ENCODE measurements at regions not wholly inside any gene's neighbourhood (a gene's known extent, or its start where the extent isn't known, plus 50 kb on each side); places are given as distances from the start of the nearest gene placed in this dataset.

- DNase-seq, result no peak
- H3K4me1 ChIP-seq, result peaks cover 6% of the 10 kb centered on the region
- TF ChIP-seq CTCF (IDR thresholded peaks at IDR 0.05), result no peak
- no peak for ATAC-seq
- no peak overlapping the region for H3K4me3 ChIP-seq
- H3K27me3 ChIP-seq (ENCODE audit: low read depth), result no peaks in the 10 kb centered on the region
- H3K27ac ChIP-seq, result no peak overlapping the region
- intact Hi-C loops (cut with DNase I), result no loop called here
- no peaks in the 10 kb centered on the region for H3K36me3 ChIP-seq
- H3K9me3 ChIP-seq, result no peaks in the 10 kb centered on the region
These were observed 90.2 kb downstream of the HES1 start for GRCh38 chr3:194225988-194226663.

GRCh38 chr3:194231929-194232832 is 96.2 kb downstream of the HES1 start:
- intact Hi-C loops (cut with DNase I), result no loop called here
- ATAC-seq, result no peak
- DNase-seq, result no peak
- H3K36me3 ChIP-seq, result no peaks in the 10 kb centered on the region
- TF ChIP-seq CTCF (IDR thresholded peaks at IDR 0.05), result no peak
- H3K9me3 ChIP-seq, result no peaks in the 10 kb centered on the region
- no peak overlapping the region for H3K4me3 ChIP-seq
- no peaks in the 10 kb centered on the region for H3K27me3 ChIP-seq (ENCODE audit: low read depth)
- no peak overlapping the region for H3K27ac ChIP-seq
- H3K4me1 ChIP-seq, result no peaks in the 10 kb centered on the region

GRCh38 chr3:194233150-194233549 is 97.2 kb downstream of the HES1 start:
- no peak for ATAC-seq

GRCh38 chr3:194235160-194235559 is 99.2 kb downstream of the HES1 start:
- intact Hi-C loops (cut with DNase I), result no loop called here
- no peaks in the 10 kb centered on the region for H3K9me3 ChIP-seq
- H3K36me3 ChIP-seq, result no peaks in the 10 kb centered on the region
- no peak overlapping the region for H3K27ac ChIP-seq
- no peak for TF ChIP-seq CTCF (IDR thresholded peaks at IDR 0.05)
- DNase-seq (no peak), ATAC-seq (peak in 1 of 2 donors; percentile 11)
- H3K4me1 ChIP-seq, result no peaks in the 10 kb centered on the region
- no peak overlapping the region for H3K4me3 ChIP-seq
- no peaks in the 10 kb centered on the region for H3K27me3 ChIP-seq (ENCODE audit: low read depth)

More at GRCh38 chr3:194233150-194233549, 97.2 kb downstream of the HES1 start:
- intact Hi-C loops (cut with DNase I), result no loop called here
- Histone ChIP-seq H3K4me3 (no peak overlapping the region), H3K36me3 (no peaks in the 10 kb centered on the region), H3K27me3 (ENCODE audit: low read depth) (no peaks in the 10 kb centered on the region), H3K27ac (no peak overlapping the region), H3K4me1 (no peaks in the 10 kb centered on the region), H3K9me3 (no peaks in the 10 kb centered on the region)
- no peak for TF ChIP-seq CTCF (IDR thresholded peaks at IDR 0.05)
- DNase-seq, result no peak

- H3K9me3 ChIP-seq, result no peaks in the 10 kb centered on the region
- no peak overlapping the region for H3K27ac ChIP-seq
- no peak overlapping the region for H3K4me3 ChIP-seq
- ATAC-seq (no peak), DNase-seq (no peak)
- intact Hi-C loops (cut with DNase I), result no loop called here
- no peaks in the 10 kb centered on the region for H3K4me1 ChIP-seq
- H3K36me3 ChIP-seq, result no peaks in the 10 kb centered on the region
- no peaks in the 10 kb centered on the region for H3K27me3 ChIP-seq (ENCODE audit: low read depth)
- no peak for TF ChIP-seq CTCF (IDR thresholded peaks at IDR 0.05)
These were observed 101.2 kb downstream of the HES1 start for GRCh38 chr3:194237110-194237509.
